Osteocyte (in vitro differentiated cells): ENCODE measurements at regions not wholly inside any gene's neighbourhood (a gene's known extent, or its start where the extent isn't known, plus 50 kb on each side); places are given as distances from the start of the nearest gene placed in this dataset.

Experiments
- DNase-seq: peaks from one replicate; pipeline ENCODE4 v3.0.0; 2021; ENCODE audit warnings: mixed read lengths; ENCODE audit not compliant: unreplicated experiment; ENCODE audit errors: extremely low spot score
- H3K27ac Mint-ChIP-seq: one replicate; pipeline ENCODE4 v1.8.0; 2021; ENCODE audit warnings: mild to moderate bottlenecking, mixed read lengths; ENCODE audit not compliant: unreplicated experiment
- H3K27me3 Mint-ChIP-seq: one replicate; pipeline ENCODE4 v1.8.0; 2021; ENCODE audit warnings: mixed read lengths; ENCODE audit not compliant: unreplicated experiment
- H3K36me3 Mint-ChIP-seq: one replicate; pipeline ENCODE4 v1.8.0; 2021; ENCODE audit warnings: mixed read lengths; ENCODE audit not compliant: unreplicated experiment
- H3K4me1 Mint-ChIP-seq: one replicate; pipeline ENCODE4 v1.8.0; 2021; ENCODE audit warnings: mixed read lengths; ENCODE audit not compliant: unreplicated experiment
- H3K4me3 Mint-ChIP-seq: one replicate; pipeline ENCODE4 v1.8.0; 2021; ENCODE audit warnings: mild to moderate bottlenecking, moderate library complexity, mixed read lengths; ENCODE audit not compliant: unreplicated experiment
- H3K9me3 Mint-ChIP-seq: one replicate; pipeline ENCODE4 v1.8.0; 2021; ENCODE audit warnings: mixed read lengths; ENCODE audit not compliant: unreplicated experiment
- CTCF ChIP-seq: fragments of 200-600 bp; sonication (generic); IDR thresholded peaks from 2 replicates; pipeline ENCODE4 v1.5.0; 2021; ENCODE audit warnings: antibody characterized with exemption, mild to moderate bottlenecking, moderate library complexity

GRCh38 chr7:131773413-131773812, 217.0 kb upstream of the PODXL start:
- no peak overlapping the region for H3K4me3 Mint-ChIP-seq
- no peak for DNase-seq
- peaks cover 28% of the 10 kb centered on the region for H3K27me3 Mint-ChIP-seq
- no peak overlapping the region for H3K27ac Mint-ChIP-seq
- H3K36me3 Mint-ChIP-seq, result no peaks in the 10 kb centered on the region
- no peaks in the 10 kb centered on the region for H3K4me1 Mint-ChIP-seq
- TF ChIP-seq CTCF, result no peak
- H3K9me3 Mint-ChIP-seq, result no peaks in the 10 kb centered on the region

- Mint-ChIP-seq H3K27me3 (peaks cover 33% of the 10 kb centered on the region), H3K4me1 (no peaks in the 10 kb centered on the region), H3K9me3 (no peaks in the 10 kb centered on the region)
Observed at GRCh38 chr7:131769241-131769640, 212.8 kb upstream of the PODXL start.

GRCh38 chr7:131767591-131767990, 211.2 kb upstream of the PODXL start:
- Mint-ChIP-seq H3K9me3 (no peaks in the 10 kb centered on the region), H3K27me3 (peaks cover 39% of the 10 kb centered on the region), H3K4me3 (no peak overlapping the region), H3K4me1 (no peaks in the 10 kb centered on the region), H3K27ac (no peak overlapping the region), H3K36me3 (no peaks in the 10 kb centered on the region)
- no peak for TF ChIP-seq CTCF
- no peak for DNase-seq

More at GRCh38 chr7:131769241-131769640, 212.8 kb upstream of the PODXL start:
- Mint-ChIP-seq H3K27ac (no peak overlapping the region), H3K4me3 (no peak overlapping the region), H3K36me3 (no peaks in the 10 kb centered on the region)
- TF ChIP-seq CTCF, result no peak
- DNase-seq, result no peak

- H3K36me3 Mint-ChIP-seq, result no peaks in the 10 kb centered on the region
- no peak overlapping the region for H3K4me3 Mint-ChIP-seq
- H3K4me1 Mint-ChIP-seq, result no peaks in the 10 kb centered on the region
- DNase-seq, result no peak
- H3K9me3 Mint-ChIP-seq, result no peaks in the 10 kb centered on the region
- peaks cover 54% of the 10 kb centered on the region for H3K27me3 Mint-ChIP-seq
- no peak for TF ChIP-seq CTCF
- H3K27ac Mint-ChIP-seq, result no peak overlapping the region
Observed at GRCh38 chr7:131765575-131765974, 209.1 kb upstream of the PODXL start.

GRCh38 chr7:131764143-131764775, 207.8 kb upstream of the PODXL start:
- peaks cover 57% of the 10 kb centered on the region for H3K27me3 Mint-ChIP-seq
- no peak for TF ChIP-seq CTCF
- H3K4me1 Mint-ChIP-seq, result no peaks in the 10 kb centered on the region
- no peaks in the 10 kb centered on the region for H3K36me3 Mint-ChIP-seq
- no peak for DNase-seq
- no peaks in the 10 kb centered on the region for H3K9me3 Mint-ChIP-seq
- no peak overlapping the region for H3K27ac Mint-ChIP-seq
- no peak overlapping the region for H3K4me3 Mint-ChIP-seq
